CD4-positive, alpha-beta T cell treated with Interleukin-17A for 1 hour (primary cell): ENCODE measurements at regions not wholly inside any gene's neighbourhood (a gene's known extent, or its start where the extent isn't known, plus 50 kb on each side); places are given as distances from the start of the nearest gene placed in this dataset.

Experiments
- DNase-seq: peaks from one replicate; pipeline ENCODE4 v3.0.0-alpha.2; 2020

- no peak for DNase-seq
These were observed 231.0 kb upstream of the MVB12B start for GRCh38 chr9:126095546-126096190.

- no peak for DNase-seq
These were observed 230.3 kb upstream of the MVB12B start for GRCh38 chr9:126096340-126096739.

GRCh38 chr9:126097679-126098078 is 228.9 kb upstream of the MVB12B start:
- DNase-seq, result no peak

- no peak for DNase-seq
These were observed 220.2 kb upstream of the MVB12B start for GRCh38 chr9:126106404-126106803.

GRCh38 chr9:126107693-126108092 is 218.9 kb upstream of the MVB12B start:
- no peak for DNase-seq

- DNase-seq, result no peak
These were observed 218.4 kb upstream of the MVB12B start for GRCh38 chr9:126108240-126108639.

GRCh38 chr9:126109575-126109974 is 217.1 kb upstream of the MVB12B start:
- no peak for DNase-seq

GRCh38 chr9:126111556-126111955 is 215.1 kb upstream of the MVB12B start:
- DNase-seq, result no peak

- no peak for DNase-seq
These were observed 214.4 kb upstream of the MVB12B start for GRCh38 chr9:126112135-126112720.

GRCh38 chr9:126113176-126113575 is 213.5 kb upstream of the MVB12B start:
- no peak for DNase-seq

GRCh38 chr9:126113756-126114408 is 212.7 kb upstream of the MVB12B start:
- no peak for DNase-seq

- DNase-seq, result no peak
These were observed 212.2 kb upstream of the MVB12B start for GRCh38 chr9:126114409-126114760.

- DNase-seq, result no peak
These were observed 211.7 kb upstream of the MVB12B start for GRCh38 chr9:126114850-126115460.

GRCh38 chr9:126116351-126117157 is 210.1 kb upstream of the MVB12B start:
- DNase-seq, result no peak

GRCh38 chr9:126117158-126117425 is 209.5 kb upstream of the MVB12B start:
- no peak for DNase-seq

GRCh38 chr9:126117631-126118030 is 209.0 kb upstream of the MVB12B start:
- no peak for DNase-seq

GRCh38 chr9:126119731-126120130 is 206.9 kb upstream of the MVB12B start:
- no peak for DNase-seq

- DNase-seq, result no peak
These were observed 203.6 kb upstream of the MVB12B start for GRCh38 chr9:126122901-126123616.

- no peak for DNase-seq
These were observed 202.7 kb upstream of the MVB12B start for GRCh38 chr9:126123927-126124326.

GRCh38 chr9:126125177-126125576 is 201.5 kb upstream of the MVB12B start:
- no peak for DNase-seq

GRCh38 chr9:126125577-126125976 is 201.1 kb upstream of the MVB12B start:
- DNase-seq, result no peak

- DNase-seq, result no peak
These were observed 200.6 kb upstream of the MVB12B start for GRCh38 chr9:126125992-126126409.

- no peak for DNase-seq
These were observed 199.8 kb upstream of the MVB12B start for GRCh38 chr9:126126807-126127206.
